ENCODE measurements at regions not wholly inside any gene's neighbourhood (a gene's known extent, or its start where the extent isn't known, plus 50 kb on each side); places are given as distances from the start of the nearest gene placed in this dataset.

GRCh38 chr2:19176977-19177376, 181.4 kb downstream of the OSR1 start:
- no peak for TF ChIP-seq CTCF (conservative IDR thresholded peaks at IDR 0.05; ENCODE audit: low read length)
- no peak for TF ChIP-seq EZH2phosphoT487 (IDR thresholded peaks at IDR 0.05; ENCODE audit: borderline replicate concordance)

Measured in Loucy (cell line).